Mesothelial cell of epicardium (in vitro differentiated cells): ENCODE measurements at regions not wholly inside any gene's neighbourhood (a gene's known extent, or its start where the extent isn't known, plus 50 kb on each side); places are given as distances from the start of the nearest gene placed in this dataset.

ENCODE experiments used
- DNase-seq, 2 experiments: peaks; one replicate each; pipeline ENCODE4 v3.0.0; 2021; ENCODE audit warnings: low spot score in 2 of 2; ENCODE audit not compliant: unreplicated experiment in 2 of 2
- H3K27ac Mint-ChIP-seq: 2 replicates; pipeline ENCODE4 v1.8.0; 2021; ENCODE audit warnings: mixed read lengths
- H3K27me3 Mint-ChIP-seq: 2 replicates; pipeline ENCODE4 v1.8.0; 2021; ENCODE audit warnings: low read depth, mixed read lengths
- H3K36me3 Mint-ChIP-seq: 2 replicates; pipeline ENCODE4 v1.8.0; 2021; ENCODE audit warnings: mixed read lengths
- H3K4me1 Mint-ChIP-seq: 2 replicates; pipeline ENCODE4 v1.8.0; 2021; ENCODE audit warnings: mixed read lengths
- H3K4me3 Mint-ChIP-seq: 2 replicates; pipeline ENCODE4 v1.8.0; 2021; ENCODE audit warnings: mild to moderate bottlenecking, moderate library complexity, mixed read lengths
- H3K9me3 Mint-ChIP-seq: 2 replicates; pipeline ENCODE4 v1.8.0; 2021; ENCODE audit warnings: mixed read lengths
- TF ChIP-seq, protein P1 (sequence below): fragments of 200-600 bp; sonication (generic); IDR thresholded peaks from one replicate; pipeline ENCODE4 v1.5.0; 2021; ENCODE audit warnings: antibody characterized with exemption; ENCODE audit not compliant: unreplicated experiment

DNA sequence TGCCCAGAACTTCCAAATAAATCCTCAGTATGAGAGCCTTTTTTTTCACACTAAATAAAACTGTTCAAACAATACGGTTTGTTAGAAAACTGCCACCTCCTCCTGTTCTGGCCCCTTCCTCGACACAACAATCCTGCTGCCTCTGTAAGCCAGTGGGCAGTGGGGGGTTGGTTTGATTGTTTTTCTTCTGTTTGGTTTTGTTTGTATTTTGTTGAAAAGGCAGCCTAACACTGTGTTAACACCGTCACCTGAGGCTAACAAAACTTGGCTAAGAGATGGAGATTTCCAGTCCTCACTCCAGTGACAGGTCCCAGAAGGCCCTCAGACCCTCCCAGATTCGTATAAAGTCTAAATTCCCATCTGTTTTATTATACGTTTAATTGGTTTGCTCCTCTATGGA lies 402.1 kb downstream of the ZNF521 start:
- H3K4me1 Mint-ChIP-seq = peaks cover 2% of the 10 kb centered on the region
- H3K9me3 Mint-ChIP-seq = peaks cover 9% of the 10 kb centered on the region
- TF ChIP-seq, protein P1, sequence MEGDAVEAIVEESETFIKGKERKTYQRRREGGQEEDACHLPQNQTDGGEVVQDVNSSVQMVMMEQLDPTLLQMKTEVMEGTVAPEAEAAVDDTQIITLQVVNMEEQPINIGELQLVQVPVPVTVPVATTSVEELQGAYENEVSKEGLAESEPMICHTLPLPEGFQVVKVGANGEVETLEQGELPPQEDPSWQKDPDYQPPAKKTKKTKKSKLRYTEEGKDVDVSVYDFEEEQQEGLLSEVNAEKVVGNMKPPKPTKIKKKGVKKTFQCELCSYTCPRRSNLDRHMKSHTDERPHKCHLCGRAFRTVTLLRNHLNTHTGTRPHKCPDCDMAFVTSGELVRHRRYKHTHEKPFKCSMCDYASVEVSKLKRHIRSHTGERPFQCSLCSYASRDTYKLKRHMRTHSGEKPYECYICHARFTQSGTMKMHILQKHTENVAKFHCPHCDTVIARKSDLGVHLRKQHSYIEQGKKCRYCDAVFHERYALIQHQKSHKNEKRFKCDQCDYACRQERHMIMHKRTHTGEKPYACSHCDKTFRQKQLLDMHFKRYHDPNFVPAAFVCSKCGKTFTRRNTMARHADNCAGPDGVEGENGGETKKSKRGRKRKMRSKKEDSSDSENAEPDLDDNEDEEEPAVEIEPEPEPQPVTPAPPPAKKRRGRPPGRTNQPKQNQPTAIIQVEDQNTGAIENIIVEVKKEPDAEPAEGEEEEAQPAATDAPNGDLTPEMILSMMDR = no peak
- no peak overlapping the region for H3K27ac Mint-ChIP-seq
- no peaks in the 10 kb centered on the region for H3K36me3 Mint-ChIP-seq
- H3K4me3 Mint-ChIP-seq = no peak overlapping the region
- no peak for DNase-seq
- H3K27me3 Mint-ChIP-seq = peaks cover 33% of the 10 kb centered on the region

- H3K27me3 Mint-ChIP-seq = peaks cover 51% of the 10 kb centered on the region
- TF ChIP-seq, protein P1 = no peak
- H3K4me1 Mint-ChIP-seq = peaks cover 10% of the 10 kb centered on the region
- H3K4me3 Mint-ChIP-seq = no peak overlapping the region
- no peaks in the 10 kb centered on the region for H3K36me3 Mint-ChIP-seq
- H3K27ac Mint-ChIP-seq = no peak overlapping the region
- DNase-seq = no peak
- H3K9me3 Mint-ChIP-seq = peaks cover 9% of the 10 kb centered on the region
Measured at GRCh38 chr18:24954341-24954740, 397.6 kb downstream of the ZNF521 start.

DNA sequence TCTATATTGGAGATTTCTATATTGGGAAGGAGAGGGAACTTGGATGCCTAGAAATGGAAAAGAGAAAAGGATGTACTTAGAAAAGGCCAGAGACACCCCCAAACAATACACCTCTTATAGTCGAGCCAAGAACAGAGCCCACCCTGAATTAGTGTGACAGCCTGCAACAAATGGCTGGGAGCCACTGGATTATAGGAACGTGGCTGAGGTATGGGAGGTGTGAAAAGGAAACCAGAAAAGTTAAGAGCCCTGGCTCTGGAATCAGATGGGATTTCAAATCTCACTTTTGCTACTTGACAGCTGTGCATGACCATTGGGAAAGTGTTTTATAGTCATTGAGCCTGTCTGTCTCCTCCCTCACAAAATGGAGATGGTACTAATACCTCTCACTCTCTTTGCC lies 394.0 kb downstream of the ZNF521 start:
- no peak overlapping the region for H3K27ac Mint-ChIP-seq
- no peak for DNase-seq
- no peaks in the 10 kb centered on the region for H3K36me3 Mint-ChIP-seq
- TF ChIP-seq, protein P1 = no peak
- H3K27me3 Mint-ChIP-seq = peaks cover 69% of the 10 kb centered on the region
- H3K4me1 Mint-ChIP-seq = peaks cover 13% of the 10 kb centered on the region
- peaks cover 7% of the 10 kb centered on the region for H3K9me3 Mint-ChIP-seq
- no peak overlapping the region for H3K4me3 Mint-ChIP-seq

GRCh38 chr18:24959051-24959476 lies 392.9 kb downstream of the ZNF521 start:
- peaks cover 10% of the 10 kb centered on the region for H3K9me3 Mint-ChIP-seq
- TF ChIP-seq, protein P1 = no peak
- H3K36me3 Mint-ChIP-seq = no peaks in the 10 kb centered on the region
- H3K27ac Mint-ChIP-seq = no peak overlapping the region
- H3K27me3 Mint-ChIP-seq = peaks cover 73% of the 10 kb centered on the region
- H3K4me3 Mint-ChIP-seq = no peak overlapping the region
- DNase-seq = no peak
- peaks cover 13% of the 10 kb centered on the region for H3K4me1 Mint-ChIP-seq

- Mint-ChIP-seq H3K27ac (no peak overlapping the region), H3K27me3 (peaks cover 37% of the 10 kb centered on the region), H3K4me3 (no peak overlapping the region), H3K9me3 (peaks cover 28% of the 10 kb centered on the region), H3K36me3 (no peaks in the 10 kb centered on the region), H3K4me1 (peaks cover 5% of the 10 kb centered on the region)
- TF ChIP-seq, protein P1 = no peak
- no peak for DNase-seq
Measured at GRCh38 chr18:24964216-24964615, 387.8 kb downstream of the ZNF521 start.

DNA sequence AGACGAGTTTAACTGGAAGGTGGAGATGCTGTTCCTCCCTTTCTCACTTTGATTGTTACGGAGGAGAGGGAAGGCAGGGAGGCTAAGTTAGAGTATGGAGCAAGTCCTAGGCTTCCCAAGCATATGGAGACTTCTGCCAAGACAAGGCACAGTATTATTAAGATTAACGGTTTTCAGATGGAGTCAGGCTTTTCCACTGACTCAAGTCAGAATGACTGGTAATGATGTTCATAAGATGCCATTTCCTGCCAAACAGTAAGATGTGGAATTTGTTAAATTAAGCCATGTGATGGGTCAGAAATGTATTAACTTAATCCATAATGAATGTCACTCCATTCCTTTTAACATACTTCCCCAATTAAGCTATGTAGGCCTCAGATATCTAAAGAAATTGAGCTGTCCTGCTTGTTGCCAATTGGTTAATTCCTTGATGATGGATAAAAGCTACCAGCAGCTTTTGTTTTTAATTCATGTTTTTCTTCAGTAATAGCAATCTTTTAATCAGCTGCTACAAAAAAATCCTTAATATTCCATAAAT lies 383.7 kb downstream of the ZNF521 start:
- Mint-ChIP-seq H3K4me3 (no peak overlapping the region), H3K9me3 (peaks cover 24% of the 10 kb centered on the region), H3K27me3 (peaks cover 9% of the 10 kb centered on the region), H3K4me1 (no peaks in the 10 kb centered on the region), H3K27ac (no peak overlapping the region), H3K36me3 (no peaks in the 10 kb centered on the region)
- no peak for DNase-seq
- TF ChIP-seq, protein P1 = no peak
